Activated CD4-positive, alpha-beta memory T cell treated with anti-CD3 and anti-CD28 coated beads for 36 hours (primary cell): ENCODE measurements at regions not wholly inside any gene's neighbourhood (a gene's known extent, or its start where the extent isn't known, plus 50 kb on each side); places are given as distances from the start of the nearest gene placed in this dataset.

Experiments
- CTCF ChIA-PET: fragments of 350-600 bp; sonication (Branson Sonifier 250); formaldehyde crosslinking; loops from one replicate; lab custom pipeline; 2021; ENCODE audit warnings: antibody characterized with exemption, inconsistent platforms; lab: Charles Lee
- POLR2A ChIA-PET: fragments of 350-600 bp; sonication (Branson Sonifier 250); formaldehyde crosslinking; loops from one replicate; lab custom pipeline; 2021; ENCODE audit warnings: antibody characterized with exemption; lab: Charles Lee
- DNase-seq: peaks from one replicate; pipeline ENCODE4 v3.0.0-alpha.2; 2020
- H3K27ac Mint-ChIP-seq: one replicate; pipeline ENCODE4 v1.8.0; 2021; ENCODE audit warnings: mixed read lengths
- H3K27me3 Mint-ChIP-seq: one replicate; pipeline ENCODE4 v1.8.0; 2021; ENCODE audit warnings: mixed read lengths
- H3K36me3 Mint-ChIP-seq: one replicate; pipeline ENCODE4 v1.8.0; 2021; ENCODE audit warnings: mixed read lengths
- H3K4me1 Mint-ChIP-seq: one replicate; pipeline ENCODE4 v1.8.0; 2021; ENCODE audit warnings: low read depth, mixed read lengths
- H3K4me3 Mint-ChIP-seq: one replicate; pipeline ENCODE4 v1.8.0; 2021; ENCODE audit warnings: mild to moderate bottlenecking, mixed read lengths
- H3K9me3 Mint-ChIP-seq: one replicate; pipeline ENCODE4 v1.8.0; 2021; ENCODE audit warnings: mixed read lengths
- intact Hi-C: fragments of 100-400 bp; cut with micrococcal nuclease; formaldehyde crosslinking; loops from one replicate; pipeline ENCODE4 v1.15.1; 2023

- ChIA-PET CTCF (no interaction called here), POLR2A (no interaction called here)
- Mint-ChIP-seq H3K9me3 (no peaks in the 10 kb centered on the region), H3K36me3 (no peaks in the 10 kb centered on the region), H3K4me1 (no peaks in the 10 kb centered on the region), H3K4me3 (no peak overlapping the region), H3K27me3 (peaks cover 2% of the 10 kb centered on the region), H3K27ac (no peak overlapping the region)
- intact Hi-C loops, result no loop called here
- DNase-seq, result no peak
Observed at GRCh38 chr13:77457966-77458365, 77.5 kb upstream of the SCEL start.

DNA sequence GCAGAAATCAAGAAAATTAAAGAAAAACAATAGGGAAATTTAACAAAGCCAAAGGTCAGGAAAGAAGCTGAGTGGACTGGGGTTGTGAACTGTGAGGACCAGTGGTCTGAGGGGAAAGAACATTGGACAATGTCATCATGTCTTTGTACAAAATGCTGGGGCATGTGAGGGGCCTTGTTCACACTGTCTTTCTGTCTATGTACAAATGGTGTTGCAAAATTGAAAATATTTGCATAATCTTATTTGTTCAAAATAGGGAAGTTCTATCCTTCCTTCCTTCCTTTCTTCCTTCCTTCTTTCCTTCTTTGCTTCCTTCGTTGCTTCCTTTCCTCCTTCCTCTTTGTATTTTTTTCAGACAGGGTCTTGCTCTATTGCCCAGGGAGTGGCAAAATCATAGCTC lies 79.2 kb upstream of the SCEL start:
- Mint-ChIP-seq H3K4me3 (no peak overlapping the region), H3K4me1 (no peaks in the 10 kb centered on the region), H3K36me3 (no peaks in the 10 kb centered on the region), H3K27ac (no peak overlapping the region), H3K9me3 (no peaks in the 10 kb centered on the region), H3K27me3 (peaks cover 2% of the 10 kb centered on the region)
- intact Hi-C loops, result no loop called here
- no peak for DNase-seq
- ChIA-PET POLR2A (interaction anchor here (0.6 kb wide), 1 partner anchor 220 kb away, joined by 3 read pairs; no protein-coding TSS in a partner anchor), CTCF (no interaction called here)

GRCh38 chr13:77449265-77449664 lies 86.2 kb upstream of the SCEL start:
- POLR2A ChIA-PET, result no interaction called here
- no peaks in the 10 kb centered on the region for H3K9me3 Mint-ChIP-seq
- peaks cover 11% of the 10 kb centered on the region for H3K27me3 Mint-ChIP-seq
- H3K36me3 Mint-ChIP-seq, result no peaks in the 10 kb centered on the region
- DNase-seq, result no peak
- CTCF ChIA-PET, result no interaction called here
- H3K4me3 Mint-ChIP-seq, result no peak overlapping the region
- H3K27ac Mint-ChIP-seq, result no peak overlapping the region
- peaks cover 4% of the 10 kb centered on the region for H3K4me1 Mint-ChIP-seq
- intact Hi-C loops, result no loop called here

- DNase-seq, result no peak
- peaks cover 6% of the 10 kb centered on the region for H3K4me1 Mint-ChIP-seq
- intact Hi-C loops, result no loop called here
- ChIA-PET POLR2A (no interaction called here), CTCF (no interaction called here)
- no peak overlapping the region for H3K27ac Mint-ChIP-seq
- H3K36me3 Mint-ChIP-seq, result no peaks in the 10 kb centered on the region
- peaks cover 13% of the 10 kb centered on the region for H3K27me3 Mint-ChIP-seq
- no peaks in the 10 kb centered on the region for H3K9me3 Mint-ChIP-seq
- H3K4me3 Mint-ChIP-seq, result no peak overlapping the region
Observed at GRCh38 chr13:77448689-77449088, 86.8 kb upstream of the SCEL start.

- Mint-ChIP-seq H3K9me3 (peaks cover under 1% of the 10 kb centered on the region), H3K4me3 (no peak overlapping the region), H3K36me3 (no peaks in the 10 kb centered on the region), H3K27ac (no peak overlapping the region), H3K4me1 (peaks cover 7% of the 10 kb centered on the region), H3K27me3 (peaks cover 15% of the 10 kb centered on the region)
- intact Hi-C loops, result no loop called here
- ChIA-PET POLR2A (interaction anchor here (1.1 kb wide), 1 partner anchor 55 kb away, joined by 3 read pairs; no protein-coding TSS in a partner anchor), CTCF (interaction anchor here (1.3 kb wide), 1 partner anchor 35 kb away, joined by 5 read pairs; no protein-coding TSS in a partner anchor)
- DNase-seq, result no peak
Observed at GRCh38 chr13:77443511-77443910, 92.0 kb upstream of the SCEL start.

GRCh38 chr13:77437267-77437666 lies 98.2 kb upstream of the SCEL start:
- Mint-ChIP-seq H3K36me3 (no peaks in the 10 kb centered on the region), H3K27ac (no peak overlapping the region), H3K4me1 (no peaks in the 10 kb centered on the region), H3K9me3 (peaks cover 3% of the 10 kb centered on the region), H3K4me3 (no peak overlapping the region), H3K27me3 (peaks cover 2% of the 10 kb centered on the region)
- DNase-seq, result no peak
- intact Hi-C loops, result no loop called here
- CTCF ChIA-PET, result no interaction called here
- POLR2A ChIA-PET, result no interaction called here

- CTCF ChIA-PET, result no interaction called here
Observed at GRCh38 chr13:77434289-77434688, 101.2 kb upstream of the SCEL start.

GRCh38 chr13:77431449-77431848 lies 104.1 kb upstream of the SCEL start:
- Mint-ChIP-seq H3K4me1 (peaks cover 17% of the 10 kb centered on the region), H3K27ac (no peak overlapping the region), H3K27me3 (peaks cover 2% of the 10 kb centered on the region), H3K36me3 (peaks cover 2% of the 10 kb centered on the region), H3K9me3 (no peaks in the 10 kb centered on the region), H3K4me3 (no peak overlapping the region)
- DNase-seq, result no peak
- POLR2A ChIA-PET, result no interaction called here
- intact Hi-C loops, result no loop called here
- CTCF ChIA-PET, result no interaction called here

More at GRCh38 chr13:77434289-77434688, 101.2 kb upstream of the SCEL start:
- POLR2A ChIA-PET, result no interaction called here
- no peak overlapping the region for H3K27ac Mint-ChIP-seq
- H3K4me3 Mint-ChIP-seq, result no peak overlapping the region
- H3K9me3 Mint-ChIP-seq, result peaks cover 3% of the 10 kb centered on the region
- DNase-seq, result no peak
- H3K27me3 Mint-ChIP-seq, result peaks cover 2% of the 10 kb centered on the region
- no peaks in the 10 kb centered on the region for H3K36me3 Mint-ChIP-seq
- intact Hi-C loops, result no loop called here
- H3K4me1 Mint-ChIP-seq, result peaks cover 9% of the 10 kb centered on the region

GRCh38 chr13:77430377-77430951 lies 103.6 kb upstream of the MYCBP2 start:
- H3K36me3 Mint-ChIP-seq, result peaks cover 2% of the 10 kb centered on the region
- CTCF ChIA-PET, result no interaction called here
- POLR2A ChIA-PET, result interaction anchor here (1.0 to 1.8 kb wide), 3 partner anchors 42 to 439 kb away, joined by 4 to 7 read pairs (median 6); partner anchors contain the start of gene CLN5

DNA sequence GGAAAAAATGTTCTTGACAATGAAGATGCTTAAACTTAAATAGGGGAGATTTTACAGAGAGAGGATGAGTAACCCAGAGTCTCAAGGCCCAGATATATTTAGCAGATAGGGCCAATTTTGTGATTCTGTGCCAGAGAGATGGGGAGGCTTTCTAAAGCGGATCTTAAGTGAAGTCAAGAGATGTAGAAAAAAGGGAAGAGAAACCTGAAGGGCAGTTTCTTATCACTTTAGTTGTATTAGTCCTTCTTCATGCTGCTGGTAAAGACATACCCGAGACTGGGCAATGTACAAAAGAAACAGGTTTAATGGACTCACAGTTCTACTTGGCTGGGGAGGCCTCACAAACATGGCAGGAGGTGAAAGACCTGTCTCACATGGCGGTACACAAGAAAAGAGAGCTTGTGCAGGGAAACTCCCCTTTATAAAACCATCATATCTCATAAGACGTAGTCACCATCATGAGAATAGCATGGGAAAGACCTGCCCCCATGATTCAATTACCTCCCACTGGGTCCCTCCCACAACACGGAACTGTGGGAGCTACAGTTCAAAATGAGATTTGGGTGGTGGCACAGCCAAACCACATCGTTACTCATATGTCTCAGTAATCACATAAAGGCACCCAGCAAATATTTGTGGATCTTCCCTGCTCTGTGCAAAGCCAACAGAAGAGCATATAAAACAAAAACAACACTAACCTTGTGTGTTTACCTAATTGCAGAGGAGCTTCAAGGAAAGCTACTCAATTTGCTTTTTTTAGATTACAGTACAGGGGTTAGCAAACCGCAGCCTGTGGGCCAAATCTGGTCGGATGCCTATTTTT lies 102.6 kb upstream of the MYCBP2 start:
- H3K9me3 Mint-ChIP-seq, result no peaks in the 10 kb centered on the region
- POLR2A ChIA-PET, result interaction anchor here (1.0 to 1.8 kb wide), 5 partner anchors 41 to 438 kb away, joined by 4 to 7 read pairs (median 6); partner anchors contain the start of gene CLN5

More at GRCh38 chr13:77430377-77430951, 103.6 kb upstream of the MYCBP2 start:
- Mint-ChIP-seq H3K4me3 (no peak overlapping the region), H3K4me1 (peaks cover 17% of the 10 kb centered on the region), H3K27me3 (peaks cover 2% of the 10 kb centered on the region), H3K27ac (no peak overlapping the region), H3K9me3 (no peaks in the 10 kb centered on the region)
- DNase-seq, result no peak
- intact Hi-C loops, result no loop called here

DNA sequence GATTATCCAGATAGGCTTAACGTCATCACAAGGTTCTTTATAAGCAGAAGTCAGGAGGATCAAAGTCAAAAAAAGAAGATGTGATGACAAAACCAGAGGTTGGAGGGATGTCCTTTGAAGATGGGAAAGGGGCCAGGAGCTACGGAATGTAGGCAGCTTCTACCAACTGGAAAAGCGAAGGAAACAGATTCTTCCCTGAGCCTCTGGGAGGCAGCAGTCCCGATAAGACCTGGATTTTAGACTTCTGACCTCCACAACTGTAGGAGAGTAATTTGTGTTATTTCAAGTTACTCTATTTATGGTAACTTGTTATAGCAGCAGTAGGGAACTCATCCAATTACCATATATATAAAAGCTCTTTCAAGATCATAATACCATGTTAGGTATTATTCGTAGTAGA lies 98.8 kb upstream of the MYCBP2 start:
- intact Hi-C loops, result loop anchor here (5.0 kb wide), 1 partner anchor 398 kb away; the partner anchor contains the start of gene FBXL3

More for the DNA sequence above, 102.6 kb upstream of the MYCBP2 start:
- H3K4me3 Mint-ChIP-seq, result peak overlapping the region; percentile 7
- peaks cover 2% of the 10 kb centered on the region for H3K36me3 Mint-ChIP-seq
- peak overlapping the region; percentile 77 for H3K27ac Mint-ChIP-seq
- H3K4me1 Mint-ChIP-seq, result peaks cover 17% of the 10 kb centered on the region
- intact Hi-C loops, result loop anchor here (1.0 to 5.0 kb wide), 6 partner anchors 40 to 402 kb away; partner anchors contain the start of gene FBXL3
- CTCF ChIA-PET, result interaction anchor here (0.6 kb wide), 1 partner anchor 49 kb away, joined by 3 read pairs; no protein-coding TSS in a partner anchor
- H3K27me3 Mint-ChIP-seq, result no peaks in the 10 kb centered on the region
- peak; percentile 80 for DNase-seq

DNA sequence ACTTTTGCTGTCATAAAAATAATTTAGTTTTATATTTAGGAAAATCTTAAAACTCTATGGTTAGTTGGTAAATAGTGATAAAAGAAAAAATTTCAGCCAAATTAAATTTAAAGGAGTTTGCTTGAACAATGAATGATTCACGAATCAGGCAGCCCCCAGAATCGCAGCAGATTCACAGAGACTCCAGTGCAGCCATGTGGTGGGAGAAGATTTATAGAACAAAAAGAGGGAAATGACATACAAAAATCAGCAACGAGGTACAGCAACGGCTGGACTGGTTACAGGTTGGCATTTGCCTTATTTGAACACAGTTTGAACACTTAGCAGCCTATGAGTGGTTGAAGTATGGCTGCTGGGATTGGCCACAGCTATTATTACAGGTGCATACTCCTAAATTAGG lies 96.4 kb upstream of the MYCBP2 start:
- CTCF ChIA-PET, result interaction anchor here (0.6 to 1.0 kb wide), 2 partner anchors 50 to 55 kb away, joined by 4 read pairs; no protein-coding TSS in a partner anchor
- Mint-ChIP-seq H3K4me3 (no peak overlapping the region), H3K4me1 (no peaks in the 10 kb centered on the region), H3K36me3 (peaks cover 2% of the 10 kb centered on the region), H3K9me3 (no peaks in the 10 kb centered on the region), H3K27me3 (no peaks in the 10 kb centered on the region), H3K27ac (no peak overlapping the region)
- intact Hi-C loops, result no loop called here
- DNase-seq, result no peak
- POLR2A ChIA-PET, result interaction anchor here (1.2 kb wide), 1 partner anchor 8 kb away, joined by 3 read pairs; no protein-coding TSS in a partner anchor

More for the DNA sequence above, 98.8 kb upstream of the MYCBP2 start:
- H3K27ac Mint-ChIP-seq, result no peak overlapping the region
- H3K4me3 Mint-ChIP-seq, result no peak overlapping the region
- peaks cover 2% of the 10 kb centered on the region for H3K36me3 Mint-ChIP-seq
- no peak for DNase-seq
- ChIA-PET POLR2A (interaction anchor here (0.6 kb wide), 1 partner anchor 441 kb away, joined by 4 read pairs; no protein-coding TSS in a partner anchor), CTCF (interaction anchor here (1.7 kb wide), 1 partner anchor 53 kb away, joined by 4 read pairs; no protein-coding TSS in a partner anchor)
- H3K4me1 Mint-ChIP-seq, result peaks cover 16% of the 10 kb centered on the region
- no peaks in the 10 kb centered on the region for H3K27me3 Mint-ChIP-seq
- H3K9me3 Mint-ChIP-seq, result no peaks in the 10 kb centered on the region
